IMR-90 (cell line): ENCODE measurements at regions not wholly inside any gene's neighbourhood (a gene's known extent, or its start where the extent isn't known, plus 50 kb on each side); places are given as distances from the start of the nearest gene placed in this dataset.
A peak's percentile ranks its signal among the peaks of the same experiment; 100 is the strongest.

Experiments
- ATAC-seq: fragments of 200-7000 bp; cut with Tn5 transposase; 2 replicates; pipeline ENCODE4 v1.9.1; 2020; ENCODE audit warnings: low read depth, mild to moderate bottlenecking, moderate library complexity
- BruUV-seq: library from RNA; stranded (reverse); fragments of 400-500 nt; replicated peaks from 2 replicates; lab custom pipeline; 2021; lab: Mats Ljungman, UMichigan
- CTCF ChIA-PET: fragments of 300-600 bp; formaldehyde crosslinking; extraction: SDS; loops from one replicate; lab custom pipeline; 2021; ENCODE audit warnings: antibody characterized with exemption; lab: Yijun Ruan, JAX
- POLR2A ChIA-PET: fragments of 300-600 bp; sonication (Branson Sonifier 250); formaldehyde crosslinking; loops from one replicate; lab custom pipeline; 2022; ENCODE audit warnings: antibody characterized with exemption; ENCODE audit not compliant: unreplicated experiment; lab: Charles Lee
- DNase-seq: peaks from one replicate; pipeline ENCODE4 v3.0.0; 2013
- H2AFZ ChIP-seq: replicated peaks from 2 replicates; pipeline ENCODE3; 2013; ENCODE audit warnings: low read length, mild to moderate bottlenecking; ENCODE audit not compliant: poor library complexity
- H2AK5ac ChIP-seq: 2 replicates; pipeline ENCODE4 v1.6.1; 2013; ENCODE audit warnings: low read depth, low read length, inconsistent platforms
- H2AK9ac ChIP-seq: replicated peaks from 2 replicates; pipeline ENCODE3; 2013; ENCODE audit warnings: mild to moderate bottlenecking, low read depth, low read length, moderate library complexity; ENCODE audit not compliant: poor library complexity
- H2BK120ac ChIP-seq: 2 replicates; pipeline ENCODE4 v1.6.1; 2013; ENCODE audit warnings: low read depth, low read length, inconsistent platforms
- H2BK15ac ChIP-seq: 3 replicates; pipeline ENCODE4 v1.6.1; 2013; ENCODE audit warnings: low read depth, low read length, inconsistent platforms
- H2BK20ac ChIP-seq: 2 replicates; pipeline ENCODE4 v1.6.1; 2013; ENCODE audit warnings: low read depth, mild to moderate bottlenecking, inconsistent platforms, low read length, moderate library complexity
- H2BK5ac ChIP-seq: 2 replicates; pipeline ENCODE4 v1.6.1; 2013; ENCODE audit warnings: mild to moderate bottlenecking, low read depth, low read length, inconsistent platforms; ENCODE audit not compliant: poor library complexity, severe bottlenecking
- H3K14ac ChIP-seq: replicated peaks from 2 replicates; pipeline ENCODE4 v1.6.1; 2013; ENCODE audit warnings: low read depth, low read length, inconsistent platforms
- H3K18ac ChIP-seq: 2 replicates; pipeline ENCODE4 v1.6.1; 2013; ENCODE audit warnings: low read depth, low read length, control low read depth
- H3K23ac ChIP-seq: 2 replicates; pipeline ENCODE4 v1.6.1; 2013; ENCODE audit warnings: low read depth, low read length, inconsistent platforms
- H3K27ac ChIP-seq: 2 replicates; pipeline ENCODE4 v1.5.1; 2013; ENCODE audit warnings: mild to moderate bottlenecking, control low read depth, low read length; ENCODE audit not compliant: insufficient read depth
- H3K27me3 ChIP-seq: 2 replicates; pipeline ENCODE4 v1.6.1; 2013; ENCODE audit warnings: low read length; ENCODE audit not compliant: control insufficient read depth, insufficient read depth
- H3K36me3 ChIP-seq: 2 replicates; pipeline ENCODE4 v1.6.1; 2013; ENCODE audit warnings: low read length, mixed read lengths; ENCODE audit not compliant: control insufficient read depth, insufficient read depth
- H3K4ac ChIP-seq: 2 replicates; pipeline ENCODE4 v1.6.1; 2013; ENCODE audit warnings: low read depth, low read length, inconsistent platforms
- H3K4me1 ChIP-seq: 2 replicates; pipeline ENCODE4 v1.6.1; 2013; ENCODE audit warnings: low read length, mixed read lengths; ENCODE audit not compliant: control insufficient read depth, insufficient read depth
- H3K4me2 ChIP-seq: 2 replicates; pipeline ENCODE4 v1.6.1; 2013; ENCODE audit warnings: low read depth, mild to moderate bottlenecking, control low read depth, low read length, moderate library complexity
- H3K4me3 ChIP-seq: 2 replicates; pipeline ENCODE4 v1.5.1; 2013; ENCODE audit warnings: low read depth, mild to moderate bottlenecking, control low read depth, low read length, moderate library complexity; ENCODE audit not compliant: insufficient read depth
- H3K56ac ChIP-seq: 2 replicates; pipeline ENCODE4 v1.6.1; 2013; ENCODE audit warnings: low read length, inconsistent platforms; ENCODE audit not compliant: insufficient read depth; ENCODE audit errors: extremely low read depth
- H3K79me1 ChIP-seq, 2 experiments: 2 replicates each; pipeline ENCODE4 v1.6.1; 2013; ENCODE audit warnings: low read length in 2 of 2, inconsistent platforms in 1 of 2, low read depth in 1 of 2
- H3K9ac ChIP-seq: 2 replicates; pipeline ENCODE4 v1.6.1; 2013; ENCODE audit warnings: low read depth, low read length, control low read depth
- H3K9me1 ChIP-seq: 2 replicates; pipeline ENCODE4 v1.6.1; 2013; ENCODE audit warnings: low read length, inconsistent platforms; ENCODE audit not compliant: insufficient read depth
- H3K9me3 ChIP-seq: 2 replicates; pipeline ENCODE4 v1.6.1; 2013; ENCODE audit warnings: low read length; ENCODE audit not compliant: control insufficient read depth, insufficient read depth
- H4K20me1 ChIP-seq: 2 replicates; pipeline ENCODE4 v1.6.1; 2013; ENCODE audit warnings: low read length, inconsistent platforms; ENCODE audit not compliant: insufficient read depth
- H4K5ac ChIP-seq: 2 replicates; pipeline ENCODE4 v1.6.1; 2013; ENCODE audit warnings: mild to moderate bottlenecking, low read depth, low read length, control low read depth
- H4K8ac ChIP-seq, 2 experiments: 2 replicates each; pipeline ENCODE4 v1.6.1; 2013; ENCODE audit warnings: low read depth in 2 of 2, low read length in 2 of 2, control low read depth in 1 of 2, inconsistent platforms in 1 of 2
- H4K91ac ChIP-seq: 2 replicates; pipeline ENCODE4 v1.6.1; 2013; ENCODE audit warnings: low read depth, low read length, inconsistent platforms; ENCODE audit not compliant: insufficient read depth
- CEBPB ChIP-seq: IDR thresholded peaks from 2 replicates; pipeline ENCODE4 v1.6.1; 2012; ENCODE audit warnings: low read depth, low read length, improper control_type of control experiment
- CHD1 ChIP-seq: IDR thresholded peaks from 2 replicates; pipeline ENCODE4 v1.6.1; 2012; ENCODE audit warnings: low read depth, low read length, improper control_type of control experiment
- WGBS, 2 experiments: methylation state at CpG; one replicate each; pipeline versions ENCODE4 v1.1.5 to v1.1.7; 2013; ENCODE audit warnings: missing lambda C conversion rate in 2 of 2; ENCODE audit not compliant: insufficient read length in 1 of 2; ENCODE audit errors: extremely low coverage in 2 of 2; 5-methylcytosine and 5-hydroxymethylcytosine counted together
- dilution Hi-C: fragments of 300-500 bp; cut with HindIII; formaldehyde crosslinking; loops from one replicate; pipeline ENCODE4 v1.14.3; 2018; ENCODE audit warnings: low sequenced_read_pairs; ENCODE audit not compliant: unreplicated experiment
- in situ Hi-C: fragments of 300-500 bp; cut with MboI; formaldehyde crosslinking; loops from 3 replicates; pipeline ENCODE4 v1.14.3; 2019; ENCODE audit warnings: low sequenced_read_pairs, inconsistent platforms, mixed read lengths
- intact Hi-C: fragments of 100-400 bp; cut with micrococcal nuclease; formaldehyde crosslinking; loops from 2 replicates; pipeline ENCODE4 v1.10.0; 2022

GRCh38 chr4:53786632-53787031, 195.3 kb upstream of the LNX1 start:
- intact Hi-C loops = loop anchor here (1.0 to 10.0 kb wide), 6 partner anchors 66 to 589 kb away; partner anchors contain the start of gene PDGFRA
- ChIA-PET POLR2A (interaction anchor here (0.7 kb wide), 1 partner anchor 98 kb away, joined by 5 read pairs; no protein-coding TSS in a partner anchor), CTCF (interaction anchor here (1.2 kb wide), 2 partner anchors 23 to 119 kb away, joined by 3 read pairs; no protein-coding TSS in a partner anchor)
- peak overlapping the region; percentile 33 for H2AFZ ChIP-seq
- H3K56ac ChIP-seq = peak overlapping the region; percentile 97
- H4K8ac ChIP-seq = peak overlapping the region; percentile 76 to 90
- DNase-seq = peak; percentile 93
- H3K14ac ChIP-seq = peak overlapping the region; percentile 71
- in situ Hi-C loops = no loop called here
- dilution Hi-C loops = no loop called here
- H2AK9ac ChIP-seq = no peak overlapping the region
- H4K91ac ChIP-seq = peak overlapping the region; percentile 99
- no peaks in the 10 kb centered on the region for H3K9me3 ChIP-seq
- no peaks in the 10 kb centered on the region for H4K20me1 ChIP-seq
- TF ChIP-seq CHD1 (no peak), CEBPB (peak; percentile 96)
- H3K27ac ChIP-seq = peak overlapping the region; percentile 93
- peak overlapping the region; percentile 100 for H2BK20ac ChIP-seq
- peak overlapping the region; percentile 99 for H2BK120ac ChIP-seq
- H3K4me2 ChIP-seq = peak overlapping the region; percentile 50
- 0% methylated on average over 1 of the region's 4 CpGs; no CpG with 5 or more reads in 1 of the 2 experiments for WGBS, 2 experiments
- peak overlapping the region; percentile 99 for H4K5ac ChIP-seq
- H3K79me1 ChIP-seq = no peaks in the 10 kb centered on the region
- peak overlapping the region; percentile 91; the same call in 2 of the 3 replicates for H2BK15ac ChIP-seq
- peak overlapping the region; percentile 96 for H3K23ac ChIP-seq
- peak overlapping the region; percentile 98 for H3K18ac ChIP-seq
- no TSS peak for BruUV-seq
- peaks cover 39% of the 10 kb centered on the region for H3K4me1 ChIP-seq
- H3K9me1 ChIP-seq = peaks cover 16% of the 10 kb centered on the region
- no peaks in the 10 kb centered on the region for H3K36me3 ChIP-seq
- no peaks in the 10 kb centered on the region for H3K27me3 ChIP-seq
- ATAC-seq = peak; percentile 77
- peak overlapping the region; percentile 73 for H3K9ac ChIP-seq
- no peak overlapping the region for H3K4me3 ChIP-seq
- H2BK5ac ChIP-seq = peak overlapping the region; percentile 92
- peak overlapping the region; percentile 68 for H2AK5ac ChIP-seq
- H3K4ac ChIP-seq = peak overlapping the region; percentile 97
